ENCODE measurements at regions not wholly inside any gene's neighbourhood (a gene's known extent, or its start where the extent isn't known, plus 50 kb on each side); places are given as distances from the start of the nearest gene placed in this dataset.

- H2AFZ ChIP-seq = no peak overlapping the region
- no peaks in the 10 kb centered on the region for H3K4me1 ChIP-seq (ENCODE audit: insufficient read depth)
- H4K20me1 ChIP-seq (ENCODE audit: insufficient read depth) = no peaks in the 10 kb centered on the region
- H3K27me3 ChIP-seq (replicated peaks; ENCODE audit: insufficient read depth) = no peaks in the 10 kb centered on the region
- H3K36me3 ChIP-seq (ENCODE audit: low read depth) = no peaks in the 10 kb centered on the region
- no peaks in the 10 kb centered on the region for H3K9me2 ChIP-seq (ENCODE audit: insufficient read depth)
- H3K79me2 ChIP-seq (ENCODE audit: insufficient read depth) = no peaks in the 10 kb centered on the region
- no peak overlapping the region for H3K27ac ChIP-seq
- no peaks in the 10 kb centered on the region for H3F3A ChIP-seq (ENCODE audit: insufficient read depth)
- in situ Hi-C loops (cut with MboI) = no loop called here
- H3K9me3 ChIP-seq (ENCODE audit: low read depth) = no peaks in the 10 kb centered on the region
- no peak for DNase-seq
- H3K4me2 ChIP-seq (ENCODE audit: unreplicated experiment) = no peak overlapping the region
- no peak overlapping the region for H3K4me3 ChIP-seq
- H3K9ac ChIP-seq = no peak overlapping the region
- 12 to 13% methylated on average over 1 of the region's 1 CpG for WGBS, 2 experiments (ENCODE audit: low coverage in 1 of 2, low lambda C conversion rate in 2 of 2, missing lambda C conversion rate in 2 of 2)
- TF ChIP-seq EZH2phosphoT487 (IDR thresholded peaks at IDR 0.05; ENCODE audit: insufficient read depth, low read depth) (no peak), EZH2 (IDR thresholded peaks at IDR 0.05; ENCODE audit: insufficient read depth, poor library complexity, severe bottlenecking) (no peak)
Observed at GRCh38 chr20:54377992-54378773, 97.2 kb upstream of the DOK5 start.

GRCh38 chr20:54379893-54380584, 95.4 kb upstream of the DOK5 start:
- Histone ChIP-seq H3K9me3 (ENCODE audit: low read depth) (no peaks in the 10 kb centered on the region), H3F3A (ENCODE audit: insufficient read depth) (no peaks in the 10 kb centered on the region), H3K36me3 (ENCODE audit: low read depth) (no peaks in the 10 kb centered on the region), H3K4me2 (ENCODE audit: unreplicated experiment) (no peak overlapping the region), H3K27ac (no peak overlapping the region), H3K4me3 (no peak overlapping the region), H3K79me2 (ENCODE audit: insufficient read depth) (no peaks in the 10 kb centered on the region), H4K20me1 (ENCODE audit: insufficient read depth) (no peaks in the 10 kb centered on the region), H3K27me3 (replicated peaks; ENCODE audit: insufficient read depth) (no peaks in the 10 kb centered on the region), H3K4me1 (ENCODE audit: insufficient read depth) (no peaks in the 10 kb centered on the region), H2AFZ (no peak overlapping the region), H3K9ac (no peak overlapping the region), H3K9me2 (ENCODE audit: insufficient read depth) (no peaks in the 10 kb centered on the region)
- no peak for DNase-seq
- 55 to 59% methylated on average over 7 of the region's 7 CpGs for WGBS, 2 experiments (ENCODE audit: low coverage in 1 of 2, low lambda C conversion rate in 2 of 2, missing lambda C conversion rate in 2 of 2)
- no peak for TF ChIP-seq EZH2phosphoT487 (IDR thresholded peaks at IDR 0.05; ENCODE audit: insufficient read depth, low read depth)
- TF ChIP-seq EZH2 (IDR thresholded peaks at IDR 0.05; ENCODE audit: insufficient read depth, poor library complexity, severe bottlenecking) = no peak
- in situ Hi-C loops (cut with MboI) = no loop called here

GRCh38 chr20:54382419-54382818, 93.0 kb upstream of the DOK5 start:
- H3K79me2 ChIP-seq (ENCODE audit: insufficient read depth) = no peaks in the 10 kb centered on the region
- H3K9me2 ChIP-seq (ENCODE audit: insufficient read depth) = no peaks in the 10 kb centered on the region
- H3K4me1 ChIP-seq (ENCODE audit: insufficient read depth) = no peaks in the 10 kb centered on the region
- in situ Hi-C loops (cut with MboI) = no loop called here
- no peaks in the 10 kb centered on the region for H4K20me1 ChIP-seq (ENCODE audit: insufficient read depth)
- H3K27me3 ChIP-seq (replicated peaks; ENCODE audit: insufficient read depth) = no peaks in the 10 kb centered on the region
- TF ChIP-seq EZH2 (IDR thresholded peaks at IDR 0.05; ENCODE audit: insufficient read depth, poor library complexity, severe bottlenecking) = no peak
- no peak for TF ChIP-seq EZH2phosphoT487 (IDR thresholded peaks at IDR 0.05; ENCODE audit: insufficient read depth, low read depth)
- no peak overlapping the region for H2AFZ ChIP-seq
- H3K4me3 ChIP-seq = no peak overlapping the region
- no peaks in the 10 kb centered on the region for H3K9me3 ChIP-seq (ENCODE audit: low read depth)
- no peaks in the 10 kb centered on the region for H3K36me3 ChIP-seq (ENCODE audit: low read depth)
- H3K4me2 ChIP-seq (ENCODE audit: unreplicated experiment) = no peak overlapping the region
- no peak for DNase-seq
- no peaks in the 10 kb centered on the region for H3F3A ChIP-seq (ENCODE audit: insufficient read depth)
- 29 to 30% methylated on average over 3 of the region's 3 CpGs for WGBS, 2 experiments (ENCODE audit: low coverage in 1 of 2, low lambda C conversion rate in 2 of 2, missing lambda C conversion rate in 2 of 2)
- no peak overlapping the region for H3K27ac ChIP-seq
- H3K9ac ChIP-seq = no peak overlapping the region

GRCh38 chr20:54385746-54386145, 89.6 kb upstream of the DOK5 start:
- peaks cover 10% of the 10 kb centered on the region; the same call in 1 of the 2 replicates for H3K27me3 ChIP-seq (replicated peaks; ENCODE audit: insufficient read depth)
- no peak for DNase-seq
- H2AFZ ChIP-seq = no peak overlapping the region
- H3K4me2 ChIP-seq (ENCODE audit: unreplicated experiment) = no peak overlapping the region
- no peak overlapping the region for H3K4me3 ChIP-seq
- no peak overlapping the region for H3K27ac ChIP-seq
- H3K79me2 ChIP-seq (ENCODE audit: insufficient read depth) = no peaks in the 10 kb centered on the region
- H4K20me1 ChIP-seq (ENCODE audit: insufficient read depth) = no peaks in the 10 kb centered on the region
- no peaks in the 10 kb centered on the region for H3K9me3 ChIP-seq (ENCODE audit: low read depth)
- no peaks in the 10 kb centered on the region for H3K9me2 ChIP-seq (ENCODE audit: insufficient read depth)
- H3K4me1 ChIP-seq (ENCODE audit: insufficient read depth) = no peaks in the 10 kb centered on the region
- no peak for TF ChIP-seq EZH2phosphoT487 (IDR thresholded peaks at IDR 0.05; ENCODE audit: insufficient read depth, low read depth)
- TF ChIP-seq EZH2 (IDR thresholded peaks at IDR 0.05; ENCODE audit: insufficient read depth, poor library complexity, severe bottlenecking) = no peak
- H3K9ac ChIP-seq = no peak overlapping the region
- no peaks in the 10 kb centered on the region for H3K36me3 ChIP-seq (ENCODE audit: low read depth)
- 75% methylated on average over 8 of the region's 8 CpGs for WGBS, 2 experiments (ENCODE audit: low coverage in 1 of 2, low lambda C conversion rate in 2 of 2, missing lambda C conversion rate in 2 of 2)
- in situ Hi-C loops (cut with MboI) = no loop called here
- no peaks in the 10 kb centered on the region for H3F3A ChIP-seq (ENCODE audit: insufficient read depth)

All from GM23248 (cell line).